ENCODE measurements at regions not wholly inside any gene's neighbourhood (a gene's known extent, or its start where the extent isn't known, plus 50 kb on each side); places are given as distances from the start of the nearest gene placed in this dataset.

- H3K4me1 ChIP-seq, result no peaks in the 10 kb centered on the region
- WGBS, 2 donors, result 64 to 66% methylated on average over 2 of the region's 2 CpGs
- intact Hi-C loops (cut with DNase I), result no loop called here
- H3K4me3 ChIP-seq, result no peak overlapping the region
- no peaks in the 10 kb centered on the region for H3K36me3 ChIP-seq
- no peak overlapping the region for H3K27ac ChIP-seq
- TF ChIP-seq CTCF (IDR thresholded peaks at IDR 0.05), result no peak
- TF ChIP-seq POLR2A (IDR thresholded peaks at IDR 0.05), result no peak
- no peak for DNase-seq
- H3K9me3 ChIP-seq, result no peaks in the 10 kb centered on the region
- no peaks in the 10 kb centered on the region for H3K27me3 ChIP-seq
Observed at GRCh38 chr12:127685491-127685890, 581.5 kb upstream of the TMEM132C start.

- 63 to 73% methylated on average over 9 of the region's 9 CpGs for WGBS, 2 donors
- H3K27me3 ChIP-seq, result no peaks in the 10 kb centered on the region
- DNase-seq, result no peak
- intact Hi-C loops (cut with DNase I), result no loop called here
- no peaks in the 10 kb centered on the region for H3K4me1 ChIP-seq
- no peak for TF ChIP-seq CTCF (IDR thresholded peaks at IDR 0.05)
- TF ChIP-seq POLR2A (IDR thresholded peaks at IDR 0.05), result no peak
- no peaks in the 10 kb centered on the region for H3K36me3 ChIP-seq
- H3K4me3 ChIP-seq, result no peak overlapping the region
- no peak overlapping the region for H3K27ac ChIP-seq
- no peaks in the 10 kb centered on the region for H3K9me3 ChIP-seq
Observed at GRCh38 chr12:127685931-127686330, 581.0 kb upstream of the TMEM132C start.

- 36 to 39% methylated on average over 2 of the region's 2 CpGs for WGBS, 2 donors
- Histone ChIP-seq H3K27me3 (no peaks in the 10 kb centered on the region), H3K36me3 (no peaks in the 10 kb centered on the region), H3K4me1 (no peaks in the 10 kb centered on the region), H3K9me3 (no peaks in the 10 kb centered on the region), H3K27ac (no peak overlapping the region), H3K4me3 (no peak overlapping the region)
- no peak for DNase-seq
- intact Hi-C loops (cut with DNase I), result no loop called here
- TF ChIP-seq CTCF (IDR thresholded peaks at IDR 0.05), result no peak
- no peak for TF ChIP-seq POLR2A (IDR thresholded peaks at IDR 0.05)
Observed at GRCh38 chr12:127687181-127687580, 579.8 kb upstream of the TMEM132C start.

GRCh38 chr12:127688906-127689428 is 578.0 kb upstream of the TMEM132C start:
- no peak for TF ChIP-seq POLR2A (IDR thresholded peaks at IDR 0.05)
- TF ChIP-seq CTCF (IDR thresholded peaks at IDR 0.05), result no peak
- Histone ChIP-seq H3K27ac (no peak overlapping the region), H3K4me1 (no peaks in the 10 kb centered on the region), H3K4me3 (no peak overlapping the region), H3K36me3 (no peaks in the 10 kb centered on the region), H3K27me3 (no peaks in the 10 kb centered on the region), H3K9me3 (no peaks in the 10 kb centered on the region)
- 61 to 64% methylated on average over 5 of the region's 5 CpGs for WGBS, 2 donors
- intact Hi-C loops (cut with DNase I), result no loop called here
- no peak for DNase-seq

GRCh38 chr12:127690161-127690560 is 576.8 kb upstream of the TMEM132C start:
- no peaks in the 10 kb centered on the region for H3K9me3 ChIP-seq
- intact Hi-C loops (cut with DNase I), result no loop called here
- H3K36me3 ChIP-seq, result no peaks in the 10 kb centered on the region
- no peak overlapping the region for H3K4me3 ChIP-seq
- WGBS, 2 donors, result 46 to 48% methylated on average over 5 of the region's 5 CpGs
- H3K27ac ChIP-seq, result no peak overlapping the region
- H3K27me3 ChIP-seq, result no peaks in the 10 kb centered on the region
- no peak for DNase-seq
- TF ChIP-seq POLR2A (IDR thresholded peaks at IDR 0.05) (no peak), CTCF (IDR thresholded peaks at IDR 0.05) (no peak)
- H3K4me1 ChIP-seq, result no peaks in the 10 kb centered on the region
